Cerebellar cortex (tissue), 1 donor: ENCODE measurements at regions not wholly inside any gene's neighbourhood (a gene's known extent, or its start where the extent isn't known, plus 50 kb on each side); places are given as distances from the start of the nearest gene placed in this dataset.
"Not testable (repeated sequence)": the region's sequence is repeated elsewhere in the genome, so short reads cannot be mapped to it uniquely, and the experiment has no call there.

ENCODE experiments used
- DNase-seq: peaks from one replicate; pipeline ENCODE4 v3.0.0-alpha.2; 2015; ENCODE audit warnings: low spot score

- DNase-seq, result no peak
Measured at GRCh38 chr18:60319129-60319528, 53.4 kb downstream of the MC4R start.

GRCh38 chr18:60311676-60312360 lies 60.8 kb downstream of the MC4R start:
- no peak for DNase-seq

GRCh38 chr18:60295674-60296073 lies 76.9 kb downstream of the MC4R start:
- DNase-seq, result no peak

GRCh38 chr18:60292186-60292585 lies 80.4 kb downstream of the MC4R start:
- DNase-seq, result no peak

- DNase-seq, result no peak
Measured at GRCh38 chr18:60279391-60279790, 93.2 kb downstream of the MC4R start.

GRCh38 chr18:60277855-60278480 lies 94.6 kb downstream of the MC4R start:
- DNase-seq, result no peak

GRCh38 chr18:60267391-60268058 lies 105.0 kb downstream of the MC4R start:
- no peak for DNase-seq

GRCh38 chr18:60266558-60266957 lies 106.0 kb downstream of the MC4R start:
- DNase-seq, result no peak

GRCh38 chr18:60259052-60259681 lies 113.4 kb downstream of the MC4R start:
- no peak for DNase-seq

- no peak for DNase-seq
Measured at GRCh38 chr18:60249388-60249787, 123.2 kb downstream of the MC4R start.

GRCh38 chr18:60248336-60249330 lies 123.9 kb downstream of the MC4R start:
- no peak for DNase-seq

GRCh38 chr18:60247103-60247502 lies 125.5 kb downstream of the MC4R start:
- no peak for DNase-seq

- DNase-seq, result no peak
Measured at GRCh38 chr18:60246606-60247005, 126.0 kb downstream of the MC4R start.

- no peak for DNase-seq
Measured at GRCh38 chr18:60245096-60245495, 127.5 kb downstream of the MC4R start.

- not testable (repeated sequence) for DNase-seq
Measured at GRCh38 chr18:60239024-60239710, 133.4 kb downstream of the MC4R start.

- DNase-seq, result no peak
Measured at GRCh38 chr18:60235164-60235563, 137.4 kb downstream of the MC4R start.

- no peak for DNase-seq
Measured at GRCh38 chr18:60232541-60232940, 140.0 kb downstream of the MC4R start.

- DNase-seq, result no peak
Measured at GRCh38 chr18:60228609-60229595, 143.7 kb downstream of the MC4R start.

GRCh38 chr18:60215432-60215831 lies 157.1 kb downstream of the MC4R start:
- no peak for DNase-seq

- no peak for DNase-seq
Measured at GRCh38 chr18:60209042-60209441, 163.5 kb downstream of the MC4R start.
